CD4-positive, alpha-beta T cell (primary cell): ENCODE measurements at regions not wholly inside any gene's neighbourhood (a gene's known extent, or its start where the extent isn't known, plus 50 kb on each side); places are given as distances from the start of the nearest gene placed in this dataset.

ENCODE experiments used
- ATAC-seq: fragments of 200-7000 bp; cut with Tn5 transposase; one replicate; pipeline ENCODE4 v1.10.0; 2022; ENCODE audit warnings: mild to moderate bottlenecking; ENCODE audit not compliant: poor library complexity
- CTCF ChIA-PET: fragments of 350-600 bp; sonication (Branson Sonifier 250); formaldehyde crosslinking; loops from one replicate; lab custom pipeline; 2021; ENCODE audit warnings: antibody characterized with exemption, inconsistent platforms; lab: Charles Lee
- POLR2A ChIA-PET: fragments of 350-600 bp; sonication (Branson Sonifier 250); formaldehyde crosslinking; loops from one replicate; lab custom pipeline; 2021; ENCODE audit warnings: antibody characterized with exemption, inconsistent platforms; lab: Charles Lee
- DNase-seq, 14 experiments: peaks; one replicate each; pipeline ENCODE4 v3.0.0-alpha.2; 2013 to 2020; ENCODE audit warnings: mixed read lengths in 2 of 14
- H3K27ac ChIP-seq, 2 donors: one replicate each; pipeline versions ENCODE4 v1.5.1 to v1.7.0; 2013; ENCODE audit warnings: low read length in 2 of 2, low read depth in 1 of 2, mild to moderate bottlenecking in 1 of 2
- H3K27me3 ChIP-seq, 2 experiments: 1 replicate in 1 of 2; 2 replicates in 1 of 2; pipeline versions ENCODE4 v1.6.1 to v1.7.0; 2013; ENCODE audit warnings: low read length in 2 of 2, control low read depth in 1 of 2, mild to moderate bottlenecking in 1 of 2, moderate library complexity in 1 of 2; ENCODE audit not compliant: insufficient read depth in 2 of 2, control insufficient read depth in 1 of 2
- H3K36me3 ChIP-seq: one replicate; pipeline ENCODE4 v1.6.1; 2013; ENCODE audit warnings: low read length, control low read depth; ENCODE audit not compliant: insufficient read depth
- H3K4me1 ChIP-seq: one replicate; pipeline ENCODE4 v1.6.1; 2013; ENCODE audit warnings: low read length, control low read depth; ENCODE audit not compliant: insufficient read depth
- H3K4me3 ChIP-seq: one replicate; pipeline ENCODE4 v1.5.1; 2013; ENCODE audit warnings: mild to moderate bottlenecking, low read length, moderate library complexity
- H3K9me3 ChIP-seq, 2 experiments: 1 replicate in 1 of 2; 2 replicates in 1 of 2; pipeline versions ENCODE4 v1.6.1 to v1.7.0; 2013; ENCODE audit warnings: low read length in 2 of 2, mild to moderate bottlenecking in 2 of 2, control low read depth in 1 of 2, moderate library complexity in 1 of 2; ENCODE audit not compliant: control insufficient read depth in 1 of 2, insufficient read depth in 1 of 2
- H3K27ac Mint-ChIP-seq: one replicate; pipeline ENCODE4 v1.8.0; 2020; ENCODE audit warnings: mixed read lengths
- H3K27me3 Mint-ChIP-seq: one replicate; pipeline ENCODE4 v1.8.0; 2021; ENCODE audit warnings: mixed read lengths
- H3K36me3 Mint-ChIP-seq: one replicate; pipeline ENCODE4 v1.8.0; 2021; ENCODE audit warnings: low read depth, mixed read lengths
- H3K4me1 Mint-ChIP-seq: one replicate; pipeline ENCODE4 v1.8.0; 2021; ENCODE audit warnings: low read depth, mixed read lengths
- H3K4me3 Mint-ChIP-seq: one replicate; pipeline ENCODE4 v1.8.0; 2020; ENCODE audit warnings: mild to moderate bottlenecking, mixed read lengths
- H3K9me3 Mint-ChIP-seq: one replicate; pipeline ENCODE4 v1.8.0; 2020; ENCODE audit warnings: mixed read lengths
- intact Hi-C, 2 experiments: fragments of 100-400 bp; cut with DNase I in 1 of 2; cut with micrococcal nuclease in 1 of 2; formaldehyde crosslinking; loops; one replicate each; pipeline versions ENCODE4 v1.15.1 to v1.9.0; 2023 to 2025; cut with DNase I, micrococcal nuclease
- TF ChIP-seq, protein P1 (sequence below): fragments of 200-600 bp; IDR thresholded peaks from one replicate; pipeline ENCODE4 v1.8.0; 2022; ENCODE audit warnings: antibody characterized with exemption, mild to moderate bottlenecking

DNA sequence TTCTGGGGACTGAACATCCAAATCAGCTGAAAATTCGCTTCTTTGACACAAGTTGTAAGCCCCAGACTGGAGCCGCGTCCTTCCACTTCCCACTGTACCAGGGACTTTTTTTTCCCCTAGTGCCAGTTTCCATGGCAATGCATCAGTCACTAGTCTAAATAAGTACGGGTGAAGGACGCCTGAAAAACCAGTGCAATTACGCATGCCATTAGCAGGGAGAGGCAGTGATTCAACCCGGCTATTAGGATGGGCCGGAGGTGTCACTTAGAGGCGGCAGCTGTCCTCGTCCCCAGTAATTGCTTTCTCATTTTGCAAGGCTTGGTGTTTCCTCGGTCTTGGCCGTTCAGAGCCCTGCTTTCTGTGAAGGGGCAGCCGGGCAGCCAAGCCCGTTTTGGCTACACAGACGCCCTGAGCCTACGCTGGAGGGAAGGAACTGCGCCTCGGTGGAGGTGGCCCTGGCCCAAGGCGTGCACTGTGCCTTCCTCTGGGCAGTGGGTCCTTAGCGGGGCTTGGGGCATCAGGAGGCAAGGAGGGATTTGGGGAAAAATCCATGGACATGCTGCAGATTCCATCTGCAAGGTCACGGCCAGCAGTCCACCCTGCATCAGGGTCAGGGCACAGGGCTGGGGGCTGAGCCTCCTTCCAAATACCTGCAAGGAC is 319.7 kb downstream of the CTTN start:
- Mint-ChIP-seq H3K27ac (no peak overlapping the region), H3K4me3 (no peak overlapping the region), H3K27me3 (peaks cover 10% of the 10 kb centered on the region), H3K9me3 (no peaks in the 10 kb centered on the region), H3K4me1 (no peaks in the 10 kb centered on the region), H3K36me3 (no peaks in the 10 kb centered on the region)
- no peak overlapping the region for H3K27ac ChIP-seq
- H3K27me3 ChIP-seq, result peaks cover 0 to 3% of the 10 kb centered on the region in 2 experiments
- H3K36me3 ChIP-seq, result no peaks in the 10 kb centered on the region
- peaks cover 0 to 17% of the 10 kb centered on the region in 2 experiments for H3K9me3 ChIP-seq
- TF ChIP-seq, protein P1, sequence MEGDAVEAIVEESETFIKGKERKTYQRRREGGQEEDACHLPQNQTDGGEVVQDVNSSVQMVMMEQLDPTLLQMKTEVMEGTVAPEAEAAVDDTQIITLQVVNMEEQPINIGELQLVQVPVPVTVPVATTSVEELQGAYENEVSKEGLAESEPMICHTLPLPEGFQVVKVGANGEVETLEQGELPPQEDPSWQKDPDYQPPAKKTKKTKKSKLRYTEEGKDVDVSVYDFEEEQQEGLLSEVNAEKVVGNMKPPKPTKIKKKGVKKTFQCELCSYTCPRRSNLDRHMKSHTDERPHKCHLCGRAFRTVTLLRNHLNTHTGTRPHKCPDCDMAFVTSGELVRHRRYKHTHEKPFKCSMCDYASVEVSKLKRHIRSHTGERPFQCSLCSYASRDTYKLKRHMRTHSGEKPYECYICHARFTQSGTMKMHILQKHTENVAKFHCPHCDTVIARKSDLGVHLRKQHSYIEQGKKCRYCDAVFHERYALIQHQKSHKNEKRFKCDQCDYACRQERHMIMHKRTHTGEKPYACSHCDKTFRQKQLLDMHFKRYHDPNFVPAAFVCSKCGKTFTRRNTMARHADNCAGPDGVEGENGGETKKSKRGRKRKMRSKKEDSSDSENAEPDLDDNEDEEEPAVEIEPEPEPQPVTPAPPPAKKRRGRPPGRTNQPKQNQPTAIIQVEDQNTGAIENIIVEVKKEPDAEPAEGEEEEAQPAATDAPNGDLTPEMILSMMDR, result no peak
- no peaks in the 10 kb centered on the region for H3K4me1 ChIP-seq
- POLR2A ChIA-PET, result no interaction called here
- intact Hi-C loops, result no loop called here
- CTCF ChIA-PET, result no interaction called here
- H3K4me3 ChIP-seq, result no peak overlapping the region
- ATAC-seq, result no peak
- no peak for DNase-seq

DNA sequence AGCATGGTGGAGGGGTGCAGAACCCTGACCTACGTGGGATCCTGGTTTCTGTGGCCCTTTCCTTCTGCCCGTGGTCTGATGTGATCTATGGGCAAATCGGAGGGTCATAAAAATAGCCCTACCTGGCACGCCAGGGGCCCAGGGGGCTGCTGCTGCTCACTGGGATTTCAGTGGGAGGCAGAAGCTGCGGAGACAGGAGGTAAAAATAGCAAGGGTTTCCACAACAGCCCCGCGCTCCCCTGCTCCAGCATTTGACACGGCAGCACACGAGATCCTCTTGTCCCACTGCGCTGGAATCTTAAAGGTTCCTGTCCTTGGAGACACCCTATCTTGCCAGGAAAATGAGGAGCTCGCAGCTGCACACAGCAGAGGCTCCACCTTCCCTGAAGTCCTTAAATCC is 321.2 kb downstream of the CTTN start:
- peaks cover 10% of the 10 kb centered on the region for H3K27me3 Mint-ChIP-seq
- Histone ChIP-seq H3K27ac (no peak overlapping the region), H3K27me3 (peaks cover 0 to 3% of the 10 kb centered on the region in 2 experiments), H3K36me3 (no peaks in the 10 kb centered on the region), H3K4me3 (no peak overlapping the region), H3K9me3 (peaks cover 0 to 17% of the 10 kb centered on the region in 2 experiments), H3K4me1 (no peaks in the 10 kb centered on the region)
- ChIA-PET CTCF (no interaction called here), POLR2A (no interaction called here)
- no peak overlapping the region for H3K4me3 Mint-ChIP-seq
- intact Hi-C loops, result no loop called here
- DNase-seq (no peak), ATAC-seq (no peak)
- TF ChIP-seq, protein P1, result no peak
- no peaks in the 10 kb centered on the region for H3K4me1 Mint-ChIP-seq
- H3K9me3 Mint-ChIP-seq, result no peaks in the 10 kb centered on the region
- no peaks in the 10 kb centered on the region for H3K36me3 Mint-ChIP-seq
- no peak overlapping the region for H3K27ac Mint-ChIP-seq

DNA sequence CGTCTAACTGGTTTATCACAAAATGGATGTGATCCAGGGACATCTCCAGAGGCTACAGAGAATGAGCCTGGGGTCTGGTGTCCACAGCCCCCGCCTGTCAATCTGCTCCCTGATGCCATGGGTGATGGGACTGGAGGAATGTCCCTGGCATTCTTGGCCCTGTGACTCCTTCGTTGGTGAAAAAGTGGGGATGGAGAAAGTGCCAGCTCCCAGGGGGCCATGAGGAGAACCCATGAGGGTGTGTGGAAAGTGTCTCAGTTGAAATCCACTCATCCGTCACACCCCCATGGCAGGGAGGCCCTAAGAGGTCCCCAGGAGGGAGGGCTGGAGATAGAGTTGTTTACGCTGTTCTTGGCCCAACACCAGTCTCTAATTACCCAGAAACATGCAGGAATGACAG is 322.0 kb downstream of the CTTN start:
- ChIA-PET CTCF (no interaction called here), POLR2A (no interaction called here)
- H3K4me1 Mint-ChIP-seq, result no peaks in the 10 kb centered on the region
- no peak for ATAC-seq
- Histone ChIP-seq H3K9me3 (peaks cover 0 to 19% of the 10 kb centered on the region in 2 experiments), H3K4me3 (no peak overlapping the region), H3K27me3 (no peaks in the 10 kb centered on the region), H3K4me1 (no peaks in the 10 kb centered on the region), H3K27ac (no peak overlapping the region), H3K36me3 (no peaks in the 10 kb centered on the region)
- H3K27ac Mint-ChIP-seq, result no peak overlapping the region
- no peak for DNase-seq
- H3K4me3 Mint-ChIP-seq, result no peak overlapping the region
- TF ChIP-seq, protein P1, result no peak
- intact Hi-C loops, result no loop called here
- H3K9me3 Mint-ChIP-seq, result no peaks in the 10 kb centered on the region
- H3K36me3 Mint-ChIP-seq, result no peaks in the 10 kb centered on the region
- peaks cover 10% of the 10 kb centered on the region for H3K27me3 Mint-ChIP-seq
